Spleen (tissue), 11 donors: ENCODE measurements at regions not wholly inside any gene's neighbourhood (a gene's known extent, or its start where the extent isn't known, plus 50 kb on each side); places are given as distances from the start of the nearest gene placed in this dataset.

Experiments
- DNase-seq: peaks from one replicate; pipeline ENCODE4 v3.0.0-alpha.2; 2020
- H3K27ac ChIP-seq, 8 donors: fragments of 200-600 bp; sonication (generic) in 7 of 8; 1 replicate in 4 of 8; 2 replicates in 4 of 8; pipeline versions ENCODE4 v1.5.0 to v1.8.0; 2016 to 2021; ENCODE audit warnings: inconsistent platforms in 4 of 8, mild to moderate bottlenecking in 4 of 8, moderate library complexity in 1 of 8
- H3K27me3 ChIP-seq, 7 donors: fragments of 200-600 bp; sonication (generic) in 6 of 7; replicated peaks in 1 of 7; 1 replicate in 4 of 7; 2 replicates in 3 of 7; pipeline versions ENCODE4 v1.5.0 to v1.8.0; 2016 to 2021; ENCODE audit warnings: inconsistent platforms in 3 of 7, mild to moderate bottlenecking in 1 of 7
- H3K36me3 ChIP-seq, 6 donors: fragments of 200-600 bp; sonication (generic) in 5 of 6; 1 replicate in 4 of 6; 2 replicates in 2 of 6; pipeline versions ENCODE4 v1.5.0 to v1.8.0; 2016 to 2021; ENCODE audit warnings: inconsistent platforms in 2 of 6
- H3K4me1 ChIP-seq, 6 donors: fragments of 200-600 bp; sonication (generic) in 5 of 6; 1 replicate in 3 of 6; 2 replicates in 3 of 6; pipeline versions ENCODE4 v1.5.0 to v1.8.0; 2016 to 2021; ENCODE audit warnings: inconsistent platforms in 3 of 6
- H3K4me3 ChIP-seq, 8 donors: fragments of 200-600 bp; sonication (generic) in 7 of 8; 1 replicate in 4 of 8; 2 replicates in 4 of 8; pipeline versions ENCODE4 v1.5.0 to v1.8.0; 2016 to 2021; ENCODE audit warnings: inconsistent platforms in 4 of 8, mild to moderate bottlenecking in 4 of 8, moderate library complexity in 2 of 8
- H3K9me3 ChIP-seq, 8 donors: fragments of 200-600 bp; sonication (generic) in 7 of 8; 1 replicate in 4 of 8; 2 replicates in 4 of 8; pipeline versions ENCODE4 v1.5.0 to v1.8.0; 2016 to 2021; ENCODE audit warnings: inconsistent platforms in 4 of 8
- POLR2A ChIP-seq, 3 donors: fragments of 450-650 bp; IDR thresholded peaks; one replicate each; pipeline ENCODE4 v1.5.1; 2017; ENCODE audit warnings: antibody characterized with exemption in 3 of 3, mild to moderate bottlenecking in 1 of 3
- POLR2AphosphoS5 ChIP-seq, 3 donors: sonication (generic); formaldehyde crosslinking; IDR thresholded peaks; one replicate each; pipeline ENCODE4 v1.5.1; 2017; ENCODE audit warnings: antibody characterized with exemption in 3 of 3
- WGBS, 5 donors: extraction: QIAGEN DNeasy Blood & Tissue Kit in 3 of 5; methylation state at CpG; one replicate each; pipeline versions ENCODE4 v1.1.5 to v1.1.7; 2013 to 2018; 5-methylcytosine and 5-hydroxymethylcytosine counted together
- intact Hi-C: fragments of 100-400 bp; cut with DNase I; formaldehyde crosslinking; loops from one replicate; pipeline ENCODE4 v1.15.0; 2023; ENCODE audit warnings: low total_unique reads
- TF ChIP-seq, protein P1 (sequence below), 11 experiments: fragments of 200-600 bp in 7 of 11; fragments of 450-650 bp in 4 of 11; sonication (generic) in 4 of 11; IDR thresholded peaks in 8 of 11; conservative IDR thresholded peaks in 3 of 11; 1 replicate in 7 of 11; 2 replicates in 4 of 11; pipeline versions ENCODE4 v1.4.0 to v1.8.0; 2016 to 2021; ENCODE audit warnings: antibody characterized with exemption in 11 of 11, inconsistent platforms in 4 of 11, mild to moderate bottlenecking in 1 of 11
- donor health status: healthy with polysubstance abuse.
- donor health status: DM: no; HTN: no; CAD: no; lungs with moderate emphysema.
- donor health status: DM: no; HTN: no; CAD: no.
- donor health status: Bipolar disorder and iron deficiency.
- donor health status: healthy.
- donor health status: DM: no; HTN: no; CAD: no.
- donor health status: DM: yes; HTN: yes; CAD: no.

DNA sequence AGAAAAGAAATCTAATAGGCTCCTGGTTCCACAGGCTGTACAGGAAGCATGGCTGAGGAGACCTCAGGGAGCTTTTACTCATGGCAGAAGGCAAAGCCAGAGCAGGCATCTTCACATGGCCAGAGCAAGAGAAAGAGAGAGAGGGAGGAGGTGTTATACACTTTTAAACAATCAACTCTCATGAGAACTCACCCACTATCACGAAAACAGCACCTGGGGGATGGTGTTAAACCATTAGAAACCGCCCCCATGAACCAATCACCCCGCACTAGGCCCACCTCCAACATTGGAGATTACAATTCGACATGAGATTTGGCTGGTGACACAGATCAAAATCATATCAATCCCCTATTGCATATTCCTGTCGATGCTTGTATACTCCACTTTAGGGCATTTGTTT lies 93.5 kb downstream of the MRPL39 start:
- intact Hi-C loops: no loop called here
- no peaks in the 10 kb centered on the region for H3K36me3 ChIP-seq
- H3K4me1 ChIP-seq: peaks cover 0 to 17% (median 6%) of the 10 kb centered on the region in 6 donors
- TF ChIP-seq, protein P1, sequence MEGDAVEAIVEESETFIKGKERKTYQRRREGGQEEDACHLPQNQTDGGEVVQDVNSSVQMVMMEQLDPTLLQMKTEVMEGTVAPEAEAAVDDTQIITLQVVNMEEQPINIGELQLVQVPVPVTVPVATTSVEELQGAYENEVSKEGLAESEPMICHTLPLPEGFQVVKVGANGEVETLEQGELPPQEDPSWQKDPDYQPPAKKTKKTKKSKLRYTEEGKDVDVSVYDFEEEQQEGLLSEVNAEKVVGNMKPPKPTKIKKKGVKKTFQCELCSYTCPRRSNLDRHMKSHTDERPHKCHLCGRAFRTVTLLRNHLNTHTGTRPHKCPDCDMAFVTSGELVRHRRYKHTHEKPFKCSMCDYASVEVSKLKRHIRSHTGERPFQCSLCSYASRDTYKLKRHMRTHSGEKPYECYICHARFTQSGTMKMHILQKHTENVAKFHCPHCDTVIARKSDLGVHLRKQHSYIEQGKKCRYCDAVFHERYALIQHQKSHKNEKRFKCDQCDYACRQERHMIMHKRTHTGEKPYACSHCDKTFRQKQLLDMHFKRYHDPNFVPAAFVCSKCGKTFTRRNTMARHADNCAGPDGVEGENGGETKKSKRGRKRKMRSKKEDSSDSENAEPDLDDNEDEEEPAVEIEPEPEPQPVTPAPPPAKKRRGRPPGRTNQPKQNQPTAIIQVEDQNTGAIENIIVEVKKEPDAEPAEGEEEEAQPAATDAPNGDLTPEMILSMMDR (IDR thresholded peaks at IDR 0.05 in 8 of 11, conservative IDR thresholded peaks at IDR 0.05 in 3 of 11): no peak
- TF ChIP-seq POLR2AphosphoS5 (IDR thresholded peaks at IDR 0.05): no peak
- TF ChIP-seq POLR2A (IDR thresholded peaks at IDR 0.05): no peak
- no peak overlapping the region for H3K27ac ChIP-seq
- WGBS, 5 donors: 70 to 91% (median 87%) methylated on average over 5 of the region's 5 CpGs
- no peak for DNase-seq
- no peaks in the 10 kb centered on the region for H3K9me3 ChIP-seq
- no peaks in the 10 kb centered on the region for H3K27me3 ChIP-seq
- H3K4me3 ChIP-seq: no peak overlapping the region

DNA sequence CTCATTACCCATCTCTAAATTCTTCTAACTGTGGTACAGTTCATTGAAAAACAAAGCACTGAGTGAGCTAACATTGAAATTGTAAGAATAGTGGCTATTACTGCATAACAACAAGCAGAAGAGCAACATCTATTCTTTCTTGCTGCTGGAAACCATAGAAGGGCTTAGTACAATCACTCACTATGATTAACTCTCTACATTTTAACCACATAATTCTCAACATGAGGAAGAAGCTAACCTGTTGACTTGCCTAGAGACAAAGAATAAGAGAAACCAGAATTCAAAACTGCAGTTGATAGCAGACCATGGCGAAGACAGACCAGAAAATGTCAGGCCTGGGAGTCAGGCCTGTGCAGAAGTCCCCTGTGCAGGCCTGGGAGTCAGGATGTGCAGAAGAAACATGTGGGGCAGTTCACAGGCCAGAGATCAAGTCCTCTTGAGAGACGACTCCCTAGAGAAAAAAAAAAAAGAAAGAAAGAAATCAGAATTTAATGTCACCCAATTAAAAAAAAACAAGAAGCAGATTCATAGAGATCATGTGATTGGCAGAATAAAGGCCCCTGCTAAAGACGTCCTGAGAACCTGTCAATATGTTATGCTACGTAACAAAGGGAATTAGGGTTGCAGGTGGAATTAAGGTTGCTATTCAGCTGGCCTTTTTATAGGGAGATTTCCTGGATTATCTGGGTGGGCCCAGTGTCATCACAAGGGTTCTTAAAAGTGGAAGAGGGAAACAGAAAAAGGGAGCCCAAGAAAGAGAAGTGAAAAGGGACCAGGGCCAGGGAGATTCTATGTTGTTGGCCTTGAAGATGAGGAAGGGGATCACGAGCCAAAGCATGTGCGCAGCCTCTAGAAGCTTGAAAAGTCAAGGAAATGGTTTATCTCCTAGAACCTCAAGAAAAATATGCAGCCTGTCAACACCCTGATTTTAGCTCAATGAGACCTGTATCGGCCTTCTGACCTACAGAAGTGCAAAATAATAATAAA lies 94.9 kb downstream of the MRPL39 start:
- intact Hi-C loops: no loop called here
- Histone ChIP-seq H3K27me3 (no peaks in the 10 kb centered on the region), H3K4me3 (no peak overlapping the region), H3K27ac (no peak overlapping the region), H3K4me1 (peaks cover 0 to 26% (median 11%) of the 10 kb centered on the region in 6 donors), H3K9me3 (no peaks in the 10 kb centered on the region), H3K36me3 (no peaks in the 10 kb centered on the region)
- no peak for TF ChIP-seq POLR2AphosphoS5 (IDR thresholded peaks at IDR 0.05)
- TF ChIP-seq, protein P1 (IDR thresholded peaks at IDR 0.05 in 8 of 11, conservative IDR thresholded peaks at IDR 0.05 in 3 of 11): no peak
- TF ChIP-seq POLR2A (IDR thresholded peaks at IDR 0.05): no peak
- no peak for DNase-seq
- WGBS, 5 donors: 70 to 80% (median 78%) methylated on average over 7 of the region's 7 CpGs

DNA sequence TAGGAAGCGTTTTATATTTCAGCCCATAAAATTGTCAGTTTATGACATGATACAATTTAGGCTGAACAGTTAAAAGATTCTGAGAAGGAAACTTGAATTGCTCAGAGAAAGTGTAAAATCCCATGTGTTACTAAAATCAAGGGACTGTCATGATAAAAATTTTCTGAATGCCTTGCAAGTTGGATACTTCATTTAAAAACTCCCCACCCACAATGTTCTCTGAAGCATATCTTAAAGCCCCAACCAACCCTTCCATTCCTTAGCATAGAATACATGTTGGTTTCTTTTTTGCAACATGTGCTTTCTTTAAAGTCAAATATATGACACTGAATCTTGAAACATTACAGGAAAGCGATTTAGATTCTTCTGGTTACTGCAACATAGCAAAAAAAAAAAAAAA lies 97.4 kb downstream of the MRPL39 start:
- Histone ChIP-seq H3K27ac (no peak overlapping the region), H3K4me1 (peaks cover 0 to 26% (median 11%) of the 10 kb centered on the region in 6 donors), H3K36me3 (no peaks in the 10 kb centered on the region), H3K9me3 (no peaks in the 10 kb centered on the region), H3K27me3 (no peaks in the 10 kb centered on the region), H3K4me3 (no peak overlapping the region)
- 31 to 43% (median 36%) methylated on average over 2 of the region's 2 CpGs for WGBS, 5 donors
- DNase-seq: no peak
- TF ChIP-seq, protein P1 (IDR thresholded peaks at IDR 0.05 in 8 of 11, conservative IDR thresholded peaks at IDR 0.05 in 3 of 11): no peak
- no peak for TF ChIP-seq POLR2A (IDR thresholded peaks at IDR 0.05)
- no peak for TF ChIP-seq POLR2AphosphoS5 (IDR thresholded peaks at IDR 0.05)
- intact Hi-C loops: no loop called here

DNA sequence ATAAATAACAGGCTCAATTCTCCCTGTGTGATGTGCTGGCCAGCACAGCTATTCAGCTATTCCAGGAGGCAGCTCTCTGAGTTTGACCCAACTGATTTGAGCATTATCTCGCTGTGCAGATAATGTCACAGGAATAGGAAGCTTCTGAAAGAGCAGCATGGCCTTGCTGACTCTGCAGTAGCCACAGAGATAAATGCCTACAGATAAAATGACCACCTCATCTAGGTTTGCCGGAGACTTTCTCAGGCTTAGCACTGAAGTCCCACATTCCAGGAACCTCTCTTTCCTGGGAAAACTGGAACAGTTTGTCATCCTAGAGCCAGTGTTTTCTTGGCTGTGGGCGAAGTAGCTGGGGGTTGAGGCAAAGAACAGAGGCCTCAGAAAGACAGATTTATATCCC lies 98.9 kb downstream of the MRPL39 start:
- H3K27ac ChIP-seq: peak overlapping the region in 4 of 8 donors; percentile 4 to 38 (median 13)
- intact Hi-C loops: no loop called here
- no peak for DNase-seq

More for the DNA sequence above, 98.9 kb downstream of the MRPL39 start:
- TF ChIP-seq POLR2A (IDR thresholded peaks at IDR 0.05) (no peak), POLR2AphosphoS5 (IDR thresholded peaks at IDR 0.05) (peak in 1 of 3 donors; percentile 31)
- TF ChIP-seq, protein P1 (IDR thresholded peaks at IDR 0.05 in 8 of 11, conservative IDR thresholded peaks at IDR 0.05 in 3 of 11): no peak
- no peak overlapping the region for H3K4me3 ChIP-seq
- peaks cover 0 to 26% (median 11%) of the 10 kb centered on the region in 6 donors for H3K4me1 ChIP-seq
- no peaks in the 10 kb centered on the region for H3K27me3 ChIP-seq
- WGBS, 5 donors: 53 to 72% (median 58%) methylated on average over 3 of the region's 3 CpGs
- H3K9me3 ChIP-seq: no peaks in the 10 kb centered on the region
- H3K36me3 ChIP-seq: no peaks in the 10 kb centered on the region
